ENCODE measurements at regions not wholly inside any gene's neighbourhood (a gene's known extent, or its start where the extent isn't known, plus 50 kb on each side); places are given as distances from the start of the nearest gene placed in this dataset.

DNA sequence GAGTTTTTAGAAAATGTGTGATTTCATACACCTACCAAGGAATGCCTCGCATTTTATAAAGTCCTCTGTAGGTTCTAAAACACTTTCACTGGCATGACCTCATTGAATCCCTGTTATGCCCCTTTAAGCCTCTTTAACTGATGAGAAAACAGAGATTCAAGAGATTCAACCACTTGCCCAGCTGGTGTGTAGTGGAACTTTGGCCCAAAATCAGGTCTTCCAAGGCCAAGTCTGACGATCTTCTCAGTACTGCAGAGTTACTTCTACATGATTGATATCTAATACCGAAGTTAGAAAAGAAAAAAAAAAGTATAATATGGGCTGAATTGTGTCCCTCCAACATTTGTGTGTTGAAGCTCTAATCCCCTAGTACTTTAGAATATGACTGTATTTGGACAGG is 202.0 kb downstream of the WDR11 start:
- Histone ChIP-seq H3K4me3 (ENCODE audit: low read depth, low read length) (no peak overlapping the region), H3K9me3 (ENCODE audit: control insufficient read depth, insufficient read depth, low read length) (peaks cover 12% of the 10 kb centered on the region), H3K27me3 (ENCODE audit: control insufficient read depth, insufficient read depth, low read length) (no peaks in the 10 kb centered on the region), H3K27ac (ENCODE audit: low read depth, low read length) (no peak overlapping the region)
- POLR2A ChIA-PET = no interaction called here
- CTCF ChIA-PET = no interaction called here
- no peak for DNase-seq (ENCODE audit: low read depth, low spot score)
- TF ChIP-seq, protein P1, sequence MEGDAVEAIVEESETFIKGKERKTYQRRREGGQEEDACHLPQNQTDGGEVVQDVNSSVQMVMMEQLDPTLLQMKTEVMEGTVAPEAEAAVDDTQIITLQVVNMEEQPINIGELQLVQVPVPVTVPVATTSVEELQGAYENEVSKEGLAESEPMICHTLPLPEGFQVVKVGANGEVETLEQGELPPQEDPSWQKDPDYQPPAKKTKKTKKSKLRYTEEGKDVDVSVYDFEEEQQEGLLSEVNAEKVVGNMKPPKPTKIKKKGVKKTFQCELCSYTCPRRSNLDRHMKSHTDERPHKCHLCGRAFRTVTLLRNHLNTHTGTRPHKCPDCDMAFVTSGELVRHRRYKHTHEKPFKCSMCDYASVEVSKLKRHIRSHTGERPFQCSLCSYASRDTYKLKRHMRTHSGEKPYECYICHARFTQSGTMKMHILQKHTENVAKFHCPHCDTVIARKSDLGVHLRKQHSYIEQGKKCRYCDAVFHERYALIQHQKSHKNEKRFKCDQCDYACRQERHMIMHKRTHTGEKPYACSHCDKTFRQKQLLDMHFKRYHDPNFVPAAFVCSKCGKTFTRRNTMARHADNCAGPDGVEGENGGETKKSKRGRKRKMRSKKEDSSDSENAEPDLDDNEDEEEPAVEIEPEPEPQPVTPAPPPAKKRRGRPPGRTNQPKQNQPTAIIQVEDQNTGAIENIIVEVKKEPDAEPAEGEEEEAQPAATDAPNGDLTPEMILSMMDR (IDR thresholded peaks at IDR 0.05; ENCODE audit: low read depth, low read length) = no peak

DNA sequence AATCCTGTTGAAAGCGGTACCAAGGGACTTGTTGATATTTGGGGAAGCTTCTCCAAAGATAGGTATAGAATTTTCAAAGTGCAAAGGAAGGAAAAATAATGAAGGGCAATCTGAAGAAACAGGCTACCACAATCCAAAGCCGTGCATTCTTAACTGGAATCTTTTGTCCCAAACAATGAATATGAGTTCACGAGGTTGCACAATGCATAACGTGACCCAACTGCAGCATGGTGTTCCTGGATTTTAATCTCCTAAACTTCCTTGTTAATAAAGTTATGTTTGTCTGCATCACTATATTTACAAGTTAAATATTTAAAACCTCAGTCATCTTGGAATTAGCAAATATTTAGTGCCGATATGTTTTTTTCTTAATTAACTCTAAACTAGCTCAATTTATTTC is 203.7 kb downstream of the WDR11 start:
- no peak overlapping the region for H3K4me3 ChIP-seq (ENCODE audit: low read depth, low read length)
- TF ChIP-seq, protein P1 (IDR thresholded peaks at IDR 0.05; ENCODE audit: low read depth, low read length) = no peak
- H3K9me3 ChIP-seq (ENCODE audit: control insufficient read depth, insufficient read depth, low read length) = peaks cover 23% of the 10 kb centered on the region
- POLR2A ChIA-PET = no interaction called here
- H3K27me3 ChIP-seq (ENCODE audit: control insufficient read depth, insufficient read depth, low read length) = no peaks in the 10 kb centered on the region
- CTCF ChIA-PET = no interaction called here
- no peak for DNase-seq (ENCODE audit: low read depth, low spot score)
- no peak overlapping the region for H3K27ac ChIP-seq (ENCODE audit: low read depth, low read length)

DNA sequence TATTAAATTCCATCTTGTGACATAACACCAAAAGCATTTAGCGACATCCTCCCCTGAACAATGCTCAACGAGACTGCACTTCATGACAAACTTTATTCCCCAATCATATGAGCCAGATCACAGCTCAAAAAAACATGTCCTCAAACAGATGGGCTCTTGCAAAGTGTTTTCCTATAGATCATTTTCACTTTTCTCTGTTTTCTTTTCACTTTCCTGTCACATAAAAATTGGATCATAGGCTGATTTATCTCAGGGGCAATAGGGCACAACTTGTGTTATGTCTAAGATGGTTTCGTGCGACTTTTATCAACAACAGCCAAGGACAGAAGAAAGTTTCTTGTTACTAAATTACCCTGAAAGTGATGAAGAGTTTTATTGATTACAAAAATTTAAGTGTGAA is 206.1 kb downstream of the WDR11 start:
- ChIA-PET CTCF (no interaction called here), POLR2A (no interaction called here)
- DNase-seq (ENCODE audit: low read depth, low spot score) = no peak
- Histone ChIP-seq H3K9me3 (ENCODE audit: control insufficient read depth, insufficient read depth, low read length) (peaks cover 33% of the 10 kb centered on the region), H3K27ac (ENCODE audit: low read depth, low read length) (no peak overlapping the region), H3K4me3 (ENCODE audit: low read depth, low read length) (no peak overlapping the region), H3K27me3 (ENCODE audit: control insufficient read depth, insufficient read depth, low read length) (no peaks in the 10 kb centered on the region)
- TF ChIP-seq, protein P1 (IDR thresholded peaks at IDR 0.05; ENCODE audit: low read depth, low read length) = no peak

DNA sequence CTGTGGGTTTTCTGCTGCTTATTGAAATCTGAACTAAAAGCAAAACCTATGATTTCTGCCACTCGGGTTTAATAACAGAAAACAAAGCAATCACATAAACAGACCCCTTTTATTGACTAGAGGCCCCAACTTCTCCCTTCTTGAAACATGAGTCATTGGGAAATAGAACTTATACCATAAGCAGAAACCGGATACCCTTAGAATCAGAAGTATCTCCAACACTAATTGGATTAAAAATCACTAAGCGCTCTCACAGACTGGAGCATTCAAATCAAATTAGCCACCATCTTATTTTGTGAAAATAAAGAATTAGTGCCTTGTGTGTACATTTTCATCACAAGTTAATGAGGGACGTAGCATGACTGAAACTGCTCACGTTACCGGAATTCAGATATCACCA is 206.9 kb downstream of the WDR11 start:
- ChIA-PET POLR2A (no interaction called here), CTCF (no interaction called here)
- H3K27me3 ChIP-seq (ENCODE audit: control insufficient read depth, insufficient read depth, low read length) = no peaks in the 10 kb centered on the region
- H3K9me3 ChIP-seq (ENCODE audit: control insufficient read depth, insufficient read depth, low read length) = peaks cover 33% of the 10 kb centered on the region
- DNase-seq (ENCODE audit: low read depth, low spot score) = no peak
- H3K27ac ChIP-seq (ENCODE audit: low read depth, low read length) = no peak overlapping the region
- TF ChIP-seq, protein P1 (IDR thresholded peaks at IDR 0.05; ENCODE audit: low read depth, low read length) = no peak
- H3K4me3 ChIP-seq (ENCODE audit: low read depth, low read length) = no peak overlapping the region

DNA sequence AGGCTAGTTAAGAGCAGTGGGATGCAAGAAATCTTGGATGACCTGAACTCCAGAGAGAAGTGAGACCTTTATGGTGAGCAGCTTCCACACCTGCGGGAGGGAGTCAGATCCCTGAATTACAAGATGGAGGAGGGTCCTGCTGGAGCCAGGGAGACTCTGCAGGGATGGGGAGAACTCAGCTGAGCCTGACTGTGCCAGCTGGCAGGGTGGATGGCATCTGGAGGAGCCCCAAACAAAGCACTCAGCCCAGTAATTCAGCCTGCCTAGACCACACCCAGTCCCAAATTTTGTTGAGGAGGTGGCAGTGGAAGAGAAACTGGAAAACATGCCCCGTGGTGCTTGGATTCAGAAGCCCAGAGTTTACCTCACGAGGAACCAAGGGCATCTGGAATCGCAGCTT is 208.2 kb downstream of the WDR11 start:
- TF ChIP-seq, protein P1 (IDR thresholded peaks at IDR 0.05; ENCODE audit: low read depth, low read length) = no peak
- H3K27me3 ChIP-seq (ENCODE audit: control insufficient read depth, insufficient read depth, low read length) = no peaks in the 10 kb centered on the region
- no peak overlapping the region for H3K27ac ChIP-seq (ENCODE audit: low read depth, low read length)
- no peak overlapping the region for H3K4me3 ChIP-seq (ENCODE audit: low read depth, low read length)
- ChIA-PET POLR2A (no interaction called here), CTCF (no interaction called here)
- peaks cover 29% of the 10 kb centered on the region for H3K9me3 ChIP-seq (ENCODE audit: control insufficient read depth, insufficient read depth, low read length)
- no peak for DNase-seq (ENCODE audit: low read depth, low spot score)
